Stomach (tissue), 4 donors: ENCODE measurements at regions not wholly inside any gene's neighbourhood (a gene's known extent, or its start where the extent isn't known, plus 50 kb on each side); places are given as distances from the start of the nearest gene placed in this dataset.

Experiments
- CTCF ChIP-seq, 7 experiments: fragments of 450-650 bp in 4 of 7; fragments of 200-600 bp in 3 of 7; sonication (generic) in 3 of 7; IDR thresholded peaks; one replicate each; pipeline ENCODE4 v1.5.1; 2016 to 2019; ENCODE audit warnings: antibody characterized with exemption in 7 of 7, control low read depth in 2 of 7, mild to moderate bottlenecking in 1 of 7
- EP300 ChIP-seq: sonication (generic); formaldehyde crosslinking; IDR thresholded peaks from one replicate; pipeline ENCODE4 v1.6.1; 2017; ENCODE audit warnings: antibody characterized with exemption

- TF ChIP-seq CTCF (IDR thresholded peaks at IDR 0.05): no peak
- no peak for TF ChIP-seq EP300
Observed at GRCh38 chr2:45307147-45307546, 297.9 kb upstream of the SIX2 start.
